HEK293 (cell line): ENCODE measurements at regions not wholly inside any gene's neighbourhood (a gene's known extent, or its start where the extent isn't known, plus 50 kb on each side); places are given as distances from the start of the nearest gene placed in this dataset.

ENCODE experiments used
- CTCF ChIA-PET: fragments of 350-600 bp; formaldehyde crosslinking; extraction: SDS; loops from one replicate; lab custom pipeline; 2021; ENCODE audit warnings: antibody characterized with exemption; lab: Yijun Ruan, JAX
- POLR2A ChIA-PET: fragments of 300-600 bp; formaldehyde crosslinking; extraction: SDS; loops from one replicate; lab custom pipeline; 2020; ENCODE audit warnings: antibody characterized with exemption, inconsistent platforms; lab: Yijun Ruan, JAX
- H3K27ac ChIP-seq: fragments of 200-500 bp; sonication (Bioruptor generic); 2 replicates; pipeline ENCODE4 v1.5.1; 2014; ENCODE audit warnings: low read depth, low read length, control low read depth, inconsistent platforms; ENCODE audit errors: extremely low read depth
- H3K36me3 ChIP-seq, 2 experiments: fragments of 200-500 bp in 1 of 2; sonication (Bioruptor generic) in 1 of 2; 1 replicate in 1 of 2; 2 replicates in 1 of 2; pipeline ENCODE4 v1.5.1; 2014 to 2017; ENCODE audit warnings: inconsistent platforms in 2 of 2, low read length in 2 of 2; ENCODE audit not compliant: control insufficient read depth in 2 of 2, insufficient read depth in 1 of 2
- H3K4me1 ChIP-seq: fragments of 200-500 bp; sonication (Bioruptor generic); 2 replicates; pipeline ENCODE4 v1.5.1; 2014; ENCODE audit warnings: mild to moderate bottlenecking, low read length, inconsistent platforms; ENCODE audit not compliant: control insufficient read depth, insufficient read depth
- H3K4me3 ChIP-seq: 2 replicates; pipeline ENCODE4 v1.5.1; 2011; ENCODE audit warnings: low read depth, mild to moderate bottlenecking, control low read depth, low read length, moderate library complexity
- H3K9me3 ChIP-seq: fragments of 200-500 bp; sonication (Bioruptor generic); 2 replicates; pipeline ENCODE4 v1.5.1; 2014; ENCODE audit warnings: low read depth, low read length, inconsistent platforms; ENCODE audit not compliant: control insufficient read depth, insufficient read depth
- GFI1B ChIP-seq: fragments of 450-650 bp; formaldehyde crosslinking; IDR thresholded peaks from 2 replicates; pipeline ENCODE4 v1.5.1; 2016; ENCODE audit warnings: missing biosample characterization, missing genetic modification characterization
- KLF10 ChIP-seq: fragments of 450-650 bp; IDR thresholded peaks from 2 replicates; pipeline ENCODE4 v1.5.1; 2018; ENCODE audit warnings: missing biosample characterization, mild to moderate bottlenecking, missing genetic modification characterization
- TRIM28 ChIP-seq: IDR thresholded peaks from 2 replicates; pipeline ENCODE4 v1.6.1; 2011; ENCODE audit warnings: low read length, control low read depth, borderline replicate concordance
- ZBTB44 ChIP-seq: fragments of 450-650 bp; IDR thresholded peaks from 2 replicates; pipeline ENCODE4 v1.5.1; 2018; ENCODE audit warnings: missing biosample characterization, mild to moderate bottlenecking, missing genetic modification characterization
- ZBTB49 ChIP-seq: fragments of 450-650 bp; formaldehyde crosslinking; IDR thresholded peaks from 2 replicates; pipeline ENCODE4 v1.5.1; 2016; ENCODE audit warnings: missing biosample characterization, missing genetic modification characterization, low read depth
- ZNF140 ChIP-seq: fragments of 450-650 bp; formaldehyde crosslinking; IDR thresholded peaks from 2 replicates; pipeline ENCODE4 v1.5.1; 2016; ENCODE audit warnings: missing biosample characterization, missing genetic modification characterization
- ZNF146 ChIP-seq: fragments of 450-650 bp; formaldehyde crosslinking; IDR thresholded peaks from 2 replicates; pipeline ENCODE4 v1.5.1; 2016; ENCODE audit warnings: missing biosample characterization, missing genetic modification characterization
- ZNF155 ChIP-seq: fragments of 450-650 bp; formaldehyde crosslinking; IDR thresholded peaks from 2 replicates; pipeline ENCODE4 v1.5.1; 2016; ENCODE audit warnings: missing biosample characterization, missing genetic modification characterization
- ZNF274 ChIP-seq, 2 experiments: fragments of 200-500 bp in 1 of 2; fragments of 450-650 bp in 1 of 2; sonication (Bioruptor generic) in 1 of 2; formaldehyde crosslinking in 1 of 2; IDR thresholded peaks; 2 replicates each; pipeline versions ENCODE4 v1.5.1 to v1.6.1; 2014 to 2016; ENCODE audit warnings: borderline replicate concordance in 1 of 2, inconsistent platforms in 1 of 2, low read length in 1 of 2, missing biosample characterization in 1 of 2, missing genetic modification characterization in 1 of 2
- ZNF302 ChIP-seq: fragments of 450-650 bp; formaldehyde crosslinking; IDR thresholded peaks from 2 replicates; pipeline ENCODE4 v1.5.1; 2016; ENCODE audit warnings: missing biosample characterization, missing genetic modification characterization, low read depth
- ZNF423 ChIP-seq: fragments of 450-650 bp; formaldehyde crosslinking; IDR thresholded peaks from 2 replicates; pipeline ENCODE4 v1.5.1; 2016; ENCODE audit warnings: missing biosample characterization, missing genetic modification characterization
- ZNF518A ChIP-seq: fragments of 450-650 bp; formaldehyde crosslinking; conservative IDR thresholded peaks from 2 replicates; pipeline ENCODE4 v1.5.1; 2016; ENCODE audit warnings: low read depth, missing biosample characterization, missing genetic modification characterization
- ZNF530 ChIP-seq: fragments of 450-650 bp; formaldehyde crosslinking; IDR thresholded peaks from 2 replicates; pipeline ENCODE4 v1.5.1; 2016; ENCODE audit warnings: low read depth, missing biosample characterization, missing genetic modification characterization
- ZNF600 ChIP-seq: fragments of 450-650 bp; formaldehyde crosslinking; IDR thresholded peaks from 2 replicates; pipeline ENCODE4 v1.5.1; 2016; ENCODE audit warnings: missing biosample characterization, missing genetic modification characterization
- ZNF629 ChIP-seq: fragments of 450-650 bp; formaldehyde crosslinking; IDR thresholded peaks from 2 replicates; pipeline ENCODE4 v1.5.1; 2017; ENCODE audit warnings: missing biosample characterization, missing genetic modification characterization
- ZNF664 ChIP-seq: fragments of 450-650 bp; formaldehyde crosslinking; IDR thresholded peaks from 2 replicates; pipeline ENCODE4 v1.5.1; 2016; ENCODE audit warnings: missing biosample characterization, missing genetic modification characterization
- ZNF791 ChIP-seq: fragments of 450-650 bp; formaldehyde crosslinking; IDR thresholded peaks from 2 replicates; pipeline ENCODE4 v1.5.1; 2016; ENCODE audit warnings: missing biosample characterization, missing genetic modification characterization

- TF ChIP-seq ZNF518A (tag by site-specific recombination) (no peak), ZNF530 (tag by site-specific recombination) (no peak), ZBTB44 (no peak)
Measured at GRCh38 chr12:124461851-124462623, 105.4 kb downstream of the NCOR2 start (continued).

- ChIA-PET POLR2A (no interaction called here), CTCF (no interaction called here)
- no peak for TF ChIP-seq ZNF140
- no peak for TF ChIP-seq KLF10 (tag by site-specific recombination)
- TF ChIP-seq ZNF791, result no peak
- TF ChIP-seq ZNF274 (IDR thresholded peaks at IDR 0.05; ENCODE audit: low read length), result no peak
- TF ChIP-seq ZNF274 (tag by site-specific recombination; IDR thresholded peaks at IDR 0.05; ENCODE audit: borderline replicate concordance), result no peak
- no peak for TF ChIP-seq ZNF155 (tag by site-specific recombination)
- TF ChIP-seq GFI1B (tag by site-specific recombination), result no peak
- no peak for TF ChIP-seq TRIM28
- H3K4me1 ChIP-seq, result no peaks in the 10 kb centered on the region
- H3K9me3 ChIP-seq, result no peaks in the 10 kb centered on the region
- H3K4me3 ChIP-seq, result no peak overlapping the region
- H3K36me3 ChIP-seq, result peaks cover 0 to 80% of the 10 kb centered on the region in 2 experiments; a peak in 1 of 3 replicates
- H3K27ac ChIP-seq, result no peak overlapping the region
Measured at GRCh38 chr12:124461241-124461673, 106.2 kb downstream of the NCOR2 start.

GRCh38 chr12:124460771-124461170 is 106.6 kb downstream of the NCOR2 start:
- H3K9me3 ChIP-seq, result no peaks in the 10 kb centered on the region
- POLR2A ChIA-PET, result no interaction called here
- CTCF ChIA-PET, result no interaction called here
- no peak overlapping the region for H3K27ac ChIP-seq
- no peak overlapping the region for H3K4me3 ChIP-seq
- H3K36me3 ChIP-seq, result peaks cover 0 to 80% of the 10 kb centered on the region in 2 experiments; a peak in 1 of 3 replicates
- TF ChIP-seq ZNF302 (no peak), ZNF423 (tag by site-specific recombination) (no peak), ZNF629 (tag by site-specific recombination) (no peak), ZBTB49 (tag by site-specific recombination) (no peak), ZNF600 (tag by site-specific recombination) (no peak), ZNF146 (tag by site-specific recombination) (no peak), ZNF664 (tag by site-specific recombination) (no peak)
- TF ChIP-seq, all 188 proteins: peak for 0
- H3K4me1 ChIP-seq, result no peaks in the 10 kb centered on the region
